WTC11 (cell line): ENCODE measurements at regions not wholly inside any gene's neighbourhood (a gene's known extent, or its start where the extent isn't known, plus 50 kb on each side); places are given as distances from the start of the nearest gene placed in this dataset.

Experiments used
- FOXK1 ChIP-seq: sonication (generic); formaldehyde crosslinking; IDR thresholded peaks from 2 replicates; pipeline ENCODE4 v1.8.0; 2022; ENCODE audit warnings: mild to moderate bottlenecking, moderate library complexity, missing genetic modification reagents
- JUN ChIP-seq: sonication (generic); formaldehyde crosslinking; IDR thresholded peaks from 2 replicates; pipeline ENCODE4 v1.8.0; 2023; ENCODE audit warnings: mild to moderate bottlenecking, missing genetic modification reagents
- MYBL2 ChIP-seq: sonication (generic); formaldehyde crosslinking; IDR thresholded peaks from 2 replicates; pipeline ENCODE4 v1.8.1; 2023; ENCODE audit warnings: mild to moderate bottlenecking, moderate library complexity, missing genetic modification reagents
- NR3C1 ChIP-seq: sonication (generic); formaldehyde crosslinking; conservative IDR thresholded peaks from 2 replicates; pipeline ENCODE4 v1.8.1; 2023; ENCODE audit warnings: low read depth, mild to moderate bottlenecking, missing genetic modification reagents
- TF ChIP-seq, protein P1 (sequence below): fragments of 200-600 bp; IDR thresholded peaks from 2 replicates; pipeline ENCODE4 v1.8.0; 2022; ENCODE audit warnings: antibody characterized with exemption
- TF ChIP-seq, protein P2 (sequence below): sonication (generic); formaldehyde crosslinking; IDR thresholded peaks from 2 replicates; pipeline ENCODE4 v1.8.0; 2023; ENCODE audit warnings: mild to moderate bottlenecking, missing genetic modification reagents
- TF ChIP-seq, protein P3 (sequence below): sonication (generic); formaldehyde crosslinking; IDR thresholded peaks from 2 replicates; pipeline ENCODE4 v1.8.0; 2023; ENCODE audit warnings: missing genetic modification reagents

DNA sequence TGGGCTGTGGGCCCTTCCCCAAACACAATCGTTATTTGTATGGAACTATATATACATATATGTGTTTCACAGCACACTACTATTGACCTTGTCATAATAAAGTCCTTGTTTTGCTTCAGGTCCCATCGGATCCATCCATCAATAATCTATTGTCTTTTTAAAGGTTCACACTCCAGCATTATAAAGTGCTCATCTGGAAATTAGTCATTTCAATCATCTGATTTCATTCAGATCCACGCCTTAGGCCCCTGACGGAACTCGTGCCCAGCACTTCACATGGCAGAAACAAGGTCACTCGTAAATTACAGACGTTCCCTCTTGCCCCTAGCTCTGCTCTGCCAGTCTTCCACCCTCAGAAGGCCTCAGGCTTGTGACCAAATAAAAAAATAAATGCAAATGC, 133.1 kb upstream of the PPP2R2D start:
- TF ChIP-seq, protein P1, sequence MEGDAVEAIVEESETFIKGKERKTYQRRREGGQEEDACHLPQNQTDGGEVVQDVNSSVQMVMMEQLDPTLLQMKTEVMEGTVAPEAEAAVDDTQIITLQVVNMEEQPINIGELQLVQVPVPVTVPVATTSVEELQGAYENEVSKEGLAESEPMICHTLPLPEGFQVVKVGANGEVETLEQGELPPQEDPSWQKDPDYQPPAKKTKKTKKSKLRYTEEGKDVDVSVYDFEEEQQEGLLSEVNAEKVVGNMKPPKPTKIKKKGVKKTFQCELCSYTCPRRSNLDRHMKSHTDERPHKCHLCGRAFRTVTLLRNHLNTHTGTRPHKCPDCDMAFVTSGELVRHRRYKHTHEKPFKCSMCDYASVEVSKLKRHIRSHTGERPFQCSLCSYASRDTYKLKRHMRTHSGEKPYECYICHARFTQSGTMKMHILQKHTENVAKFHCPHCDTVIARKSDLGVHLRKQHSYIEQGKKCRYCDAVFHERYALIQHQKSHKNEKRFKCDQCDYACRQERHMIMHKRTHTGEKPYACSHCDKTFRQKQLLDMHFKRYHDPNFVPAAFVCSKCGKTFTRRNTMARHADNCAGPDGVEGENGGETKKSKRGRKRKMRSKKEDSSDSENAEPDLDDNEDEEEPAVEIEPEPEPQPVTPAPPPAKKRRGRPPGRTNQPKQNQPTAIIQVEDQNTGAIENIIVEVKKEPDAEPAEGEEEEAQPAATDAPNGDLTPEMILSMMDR = no peak
- TF ChIP-seq MYBL2 (CRISPR knock-in tag) (no peak), FOXK1 (CRISPR knock-in tag) (no peak), NR3C1 (CRISPR knock-in tag) (no peak), JUN (CRISPR knock-in tag) (no peak)
- TF ChIP-seq, protein P2, sequence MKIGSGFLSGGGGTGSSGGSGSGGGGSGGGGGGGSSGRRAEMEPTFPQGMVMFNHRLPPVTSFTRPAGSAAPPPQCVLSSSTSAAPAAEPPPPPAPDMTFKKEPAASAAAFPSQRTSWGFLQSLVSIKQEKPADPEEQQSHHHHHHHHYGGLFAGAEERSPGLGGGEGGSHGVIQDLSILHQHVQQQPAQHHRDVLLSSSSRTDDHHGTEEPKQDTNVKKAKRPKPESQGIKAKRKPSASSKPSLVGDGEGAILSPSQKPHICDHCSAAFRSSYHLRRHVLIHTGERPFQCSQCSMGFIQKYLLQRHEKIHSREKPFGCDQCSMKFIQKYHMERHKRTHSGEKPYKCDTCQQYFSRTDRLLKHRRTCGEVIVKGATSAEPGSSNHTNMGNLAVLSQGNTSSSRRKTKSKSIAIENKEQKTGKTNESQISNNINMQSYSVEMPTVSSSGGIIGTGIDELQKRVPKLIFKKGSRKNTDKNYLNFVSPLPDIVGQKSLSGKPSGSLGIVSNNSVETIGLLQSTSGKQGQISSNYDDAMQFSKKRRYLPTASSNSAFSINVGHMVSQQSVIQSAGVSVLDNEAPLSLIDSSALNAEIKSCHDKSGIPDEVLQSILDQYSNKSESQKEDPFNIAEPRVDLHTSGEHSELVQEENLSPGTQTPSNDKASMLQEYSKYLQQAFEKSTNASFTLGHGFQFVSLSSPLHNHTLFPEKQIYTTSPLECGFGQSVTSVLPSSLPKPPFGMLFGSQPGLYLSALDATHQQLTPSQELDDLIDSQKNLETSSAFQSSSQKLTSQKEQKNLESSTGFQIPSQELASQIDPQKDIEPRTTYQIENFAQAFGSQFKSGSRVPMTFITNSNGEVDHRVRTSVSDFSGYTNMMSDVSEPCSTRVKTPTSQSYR = no peak
- TF ChIP-seq, protein P3, sequence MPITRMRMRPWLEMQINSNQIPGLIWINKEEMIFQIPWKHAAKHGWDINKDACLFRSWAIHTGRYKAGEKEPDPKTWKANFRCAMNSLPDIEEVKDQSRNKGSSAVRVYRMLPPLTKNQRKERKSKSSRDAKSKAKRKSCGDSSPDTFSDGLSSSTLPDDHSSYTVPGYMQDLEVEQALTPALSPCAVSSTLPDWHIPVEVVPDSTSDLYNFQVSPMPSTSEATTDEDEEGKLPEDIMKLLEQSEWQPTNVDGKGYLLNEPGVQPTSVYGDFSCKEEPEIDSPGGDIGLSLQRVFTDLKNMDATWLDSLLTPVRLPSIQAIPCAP = no peak
